ENCODE measurements at regions not wholly inside any gene's neighbourhood (a gene's known extent, or its start where the extent isn't known, plus 50 kb on each side); places are given as distances from the start of the nearest gene placed in this dataset.

DNA sequence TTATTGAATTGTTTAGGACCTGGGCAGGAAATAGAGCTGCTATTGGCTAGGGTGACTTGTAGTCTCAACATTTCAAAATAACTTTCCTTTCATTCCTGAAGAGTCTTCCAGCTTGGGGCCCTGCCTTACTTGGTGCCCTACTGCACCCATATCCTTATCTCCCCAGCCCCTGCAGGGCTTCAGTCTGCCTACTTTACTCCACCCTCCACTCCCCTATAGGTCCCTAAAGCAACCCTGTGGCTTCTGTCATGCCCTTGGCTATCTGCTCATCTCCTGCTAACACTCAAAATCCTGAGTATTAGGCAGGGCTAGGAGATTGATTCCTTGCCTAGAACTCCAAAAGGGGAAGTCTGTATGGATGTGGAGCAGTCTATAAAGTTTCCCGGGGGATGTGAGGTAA, 57.6 kb upstream of the PRKG2 start:
- TF ChIP-seq, protein P1, sequence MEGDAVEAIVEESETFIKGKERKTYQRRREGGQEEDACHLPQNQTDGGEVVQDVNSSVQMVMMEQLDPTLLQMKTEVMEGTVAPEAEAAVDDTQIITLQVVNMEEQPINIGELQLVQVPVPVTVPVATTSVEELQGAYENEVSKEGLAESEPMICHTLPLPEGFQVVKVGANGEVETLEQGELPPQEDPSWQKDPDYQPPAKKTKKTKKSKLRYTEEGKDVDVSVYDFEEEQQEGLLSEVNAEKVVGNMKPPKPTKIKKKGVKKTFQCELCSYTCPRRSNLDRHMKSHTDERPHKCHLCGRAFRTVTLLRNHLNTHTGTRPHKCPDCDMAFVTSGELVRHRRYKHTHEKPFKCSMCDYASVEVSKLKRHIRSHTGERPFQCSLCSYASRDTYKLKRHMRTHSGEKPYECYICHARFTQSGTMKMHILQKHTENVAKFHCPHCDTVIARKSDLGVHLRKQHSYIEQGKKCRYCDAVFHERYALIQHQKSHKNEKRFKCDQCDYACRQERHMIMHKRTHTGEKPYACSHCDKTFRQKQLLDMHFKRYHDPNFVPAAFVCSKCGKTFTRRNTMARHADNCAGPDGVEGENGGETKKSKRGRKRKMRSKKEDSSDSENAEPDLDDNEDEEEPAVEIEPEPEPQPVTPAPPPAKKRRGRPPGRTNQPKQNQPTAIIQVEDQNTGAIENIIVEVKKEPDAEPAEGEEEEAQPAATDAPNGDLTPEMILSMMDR (IDR thresholded peaks at IDR 0.05) = no peak
- no peak for TF ChIP-seq POLR2AphosphoS5 (IDR thresholded peaks at IDR 0.05)

Data from suprapubic skin (tissue), 3 donors.